Left colon (tissue), 2 donors: ENCODE measurements at regions not wholly inside any gene's neighbourhood (a gene's known extent, or its start where the extent isn't known, plus 50 kb on each side); places are given as distances from the start of the nearest gene placed in this dataset.

Source experiments
- ATAC-seq: fragments of 200-7000 bp; cut with Tn5 transposase; one replicate; pipeline ENCODE4 v1.9.1; 2020; ENCODE audit warnings: mild to moderate bottlenecking, moderate library complexity
- DNase-seq, 2 donors: peaks; one replicate each; pipeline ENCODE4 v3.0.0-alpha.2; 2020
- intact Hi-C, 2 donors: fragments of 100-400 bp; cut with DNase I in 1 of 2; cut with micrococcal nuclease in 1 of 2; formaldehyde crosslinking; loops; one replicate each; pipeline versions ENCODE4 v1.11.2 to v1.14.0; 2022; cut with DNase I, micrococcal nuclease
- donor health status: DM: no; HTN: no; CAD: no.
- donor health status: DM: yes; HTN: yes; CAD: no.

DNA sequence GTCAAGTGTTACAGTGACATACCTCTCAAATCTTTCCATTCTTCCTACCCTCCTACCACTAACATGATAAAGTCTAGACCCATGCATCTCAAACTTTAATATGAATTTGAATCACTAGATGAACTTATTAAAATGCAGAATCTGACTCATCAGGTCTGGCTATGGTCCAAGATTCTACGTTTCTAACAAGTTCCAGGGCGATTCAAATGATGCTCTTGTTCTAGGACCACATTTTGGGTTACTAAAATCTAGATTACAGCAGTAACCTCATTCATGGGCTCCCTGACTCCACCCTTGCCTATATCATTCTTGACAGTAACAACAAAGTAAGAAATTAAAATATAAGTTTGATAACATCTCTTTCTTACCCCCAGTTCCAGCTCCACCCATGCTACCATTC, 124.8 kb upstream of the LSM8 start:
- intact Hi-C loops: no loop called here
- DNase-seq: no peak
- ATAC-seq: no peak

DNA sequence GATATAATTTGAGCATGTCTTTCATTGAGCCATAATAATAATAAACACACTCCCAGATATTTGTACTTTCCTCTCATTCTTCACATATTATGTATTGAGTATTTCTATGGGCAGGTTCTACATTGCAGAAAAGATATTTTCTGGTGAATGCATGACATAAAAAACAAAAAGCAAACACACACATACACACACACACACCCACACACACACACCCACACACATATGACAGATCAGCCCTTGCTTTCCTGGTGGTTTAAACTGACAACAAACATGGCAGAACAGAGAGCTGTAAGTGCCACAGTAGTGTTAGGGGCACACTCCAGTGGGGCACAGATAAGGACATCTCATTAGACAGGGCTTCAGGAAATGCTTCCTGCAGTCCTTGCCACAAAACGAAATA, 123.3 kb upstream of the LSM8 start:
- intact Hi-C loops: no loop called here
- ATAC-seq (no peak), DNase-seq (no peak)

DNA sequence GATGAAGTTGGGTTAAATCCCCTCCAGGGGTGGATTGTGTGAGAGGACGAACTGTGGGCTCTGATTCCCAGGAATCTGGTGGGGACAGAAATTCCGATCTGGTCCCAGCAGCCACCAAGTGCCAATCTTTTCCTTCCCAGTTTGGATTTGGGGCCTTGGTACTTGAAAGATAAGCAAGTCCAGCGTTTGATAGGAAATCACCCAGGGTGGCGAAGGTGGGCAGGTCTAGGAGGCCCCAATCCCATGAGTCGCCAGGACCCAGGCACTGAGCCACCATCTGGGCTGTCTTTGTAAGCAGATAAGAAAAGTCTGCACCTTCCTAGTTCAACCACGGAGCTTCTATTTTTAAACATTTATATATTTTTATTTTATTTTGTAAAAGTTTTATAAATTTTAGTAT, 122.6 kb upstream of the LSM8 start:
- intact Hi-C loops: no loop called here
- ATAC-seq: no peak
- DNase-seq: no peak

DNA sequence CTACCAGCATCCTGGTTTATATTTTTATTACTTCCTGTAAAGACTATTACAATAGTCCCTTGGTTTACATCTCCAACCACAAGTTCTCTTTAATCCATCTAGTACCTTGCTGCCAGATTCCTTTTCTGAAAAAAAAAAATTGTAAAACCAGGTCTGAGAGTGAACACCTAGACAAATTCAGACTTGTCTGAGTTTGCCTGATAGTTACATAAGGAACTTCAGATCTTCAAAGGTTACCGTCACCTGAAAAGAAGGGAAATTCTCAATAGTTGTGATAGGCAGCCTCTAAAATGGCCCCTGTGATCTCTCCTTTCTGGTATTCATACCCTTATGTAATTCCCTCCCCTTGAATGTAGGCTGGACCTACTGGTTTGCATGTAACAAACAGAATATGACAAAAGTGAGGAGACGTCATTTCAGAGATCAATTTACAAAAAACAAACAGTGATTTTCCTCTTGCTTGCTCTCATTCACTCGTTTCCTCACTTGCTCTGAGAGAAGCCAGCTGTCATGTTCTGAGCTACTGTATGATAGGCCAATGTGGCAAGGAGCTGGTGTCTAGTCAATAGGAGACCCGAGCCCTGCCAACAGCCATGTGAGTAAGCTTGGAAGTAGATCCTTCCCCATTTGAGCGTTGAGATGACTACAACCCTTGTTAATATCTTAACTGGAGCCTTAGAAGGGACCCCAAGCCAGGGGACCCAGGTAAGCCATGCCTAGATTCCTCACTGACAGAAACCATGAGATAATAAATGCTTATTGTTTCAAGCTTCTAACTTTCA, 110.9 kb upstream of the LSM8 start:
- ATAC-seq (no peak), DNase-seq (no peak)
- intact Hi-C loops: no loop called here

GRCh38 chr7:118075936-118076335, 108.0 kb upstream of the LSM8 start:
- DNase-seq (no peak), ATAC-seq (no peak)
- intact Hi-C loops: no loop called here

DNA sequence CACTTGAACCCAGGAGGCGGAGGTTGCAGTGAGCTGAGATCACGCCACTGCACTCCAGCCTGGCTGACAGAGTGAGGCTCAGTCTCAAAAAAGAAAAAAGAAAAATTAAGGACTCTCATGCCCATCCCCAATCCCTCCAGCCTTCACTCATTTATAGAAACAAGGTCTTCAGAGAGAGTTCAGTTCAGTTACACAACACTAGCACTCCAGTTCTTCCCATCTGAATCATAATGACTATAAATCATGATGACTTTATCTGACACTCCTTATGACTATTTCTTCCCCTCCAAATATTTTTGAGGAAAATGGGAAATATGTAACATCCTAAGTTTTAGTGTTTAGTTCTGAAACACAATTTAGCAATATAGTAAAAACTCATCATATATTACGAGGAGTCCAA, 107.4 kb upstream of the LSM8 start:
- intact Hi-C loops: no loop called here
- no peak for ATAC-seq
- no peak for DNase-seq

DNA sequence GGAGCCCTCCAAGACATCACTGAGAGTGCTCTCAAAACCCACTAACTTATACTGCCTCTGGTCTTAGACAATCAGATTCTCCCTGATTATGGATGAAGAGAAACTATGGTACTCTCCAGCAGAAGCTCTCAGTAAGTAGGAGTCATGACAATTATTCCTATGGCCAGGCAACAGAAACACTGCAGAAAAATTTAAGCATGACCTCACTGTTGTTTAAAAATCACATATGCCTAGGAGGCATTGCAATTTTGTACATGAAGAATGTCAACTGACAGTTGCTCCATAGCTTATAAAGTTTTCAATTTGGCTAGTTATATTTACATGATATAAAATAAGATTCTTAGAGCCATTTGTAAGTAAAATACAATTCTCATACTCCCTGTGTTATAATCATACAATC, 105.9 kb upstream of the LSM8 start:
- intact Hi-C loops: no loop called here
- no peak for DNase-seq
- no peak for ATAC-seq

GRCh38 chr7:118079369-118079768, 104.6 kb upstream of the LSM8 start:
- DNase-seq (no peak), ATAC-seq (no peak)
- intact Hi-C loops: no loop called here

DNA sequence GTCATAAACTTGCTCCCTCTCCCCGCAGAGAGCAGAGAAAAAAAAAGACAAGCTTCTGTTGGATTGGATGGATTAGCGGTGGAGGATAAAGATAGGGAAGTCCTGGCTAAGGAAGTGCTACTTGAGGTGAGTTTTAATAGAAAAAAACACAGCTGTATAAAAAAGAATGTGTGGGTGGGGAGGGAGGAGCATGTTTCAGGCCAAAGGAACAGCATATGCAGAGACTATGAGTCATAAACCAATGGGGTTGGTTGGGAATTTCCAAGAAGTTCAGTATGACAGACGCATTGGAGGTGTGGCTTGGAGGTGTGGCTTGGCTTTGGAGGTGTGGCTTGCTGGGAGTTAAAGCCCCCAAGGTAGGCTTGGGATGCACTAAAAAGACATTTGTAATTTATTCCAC, 103.0 kb upstream of the LSM8 start:
- intact Hi-C loops: no loop called here
- peak in 1 of 2 donors; percentile 16 for DNase-seq
- ATAC-seq: peak; percentile 92

- DNase-seq (no peak), ATAC-seq (no peak)
- intact Hi-C loops: no loop called here
Observed at GRCh38 chr7:118082506-118082905, 101.5 kb upstream of the LSM8 start.

GRCh38 chr7:118085000-118085399, 99.0 kb upstream of the LSM8 start:
- DNase-seq (no peak), ATAC-seq (no peak)
- intact Hi-C loops: no loop called here

- DNase-seq (no peak), ATAC-seq (no peak)
- intact Hi-C loops: no loop called here
Observed at GRCh38 chr7:118087126-118087525, 96.8 kb upstream of the LSM8 start.

GRCh38 chr7:118094044-118094443, 89.9 kb upstream of the LSM8 start:
- intact Hi-C loops: no loop called here
- DNase-seq (no peak), ATAC-seq (peak; percentile 86)

- peak; percentile 52 for ATAC-seq
- intact Hi-C loops: loop anchor here in 1 of 2 donors (10.0 kb wide), 1 partner anchor 360 kb away; no protein-coding TSS in a partner anchor
- no peak for DNase-seq
Observed at GRCh38 chr7:118104812-118105441, 79.0 kb upstream of the LSM8 start.

DNA sequence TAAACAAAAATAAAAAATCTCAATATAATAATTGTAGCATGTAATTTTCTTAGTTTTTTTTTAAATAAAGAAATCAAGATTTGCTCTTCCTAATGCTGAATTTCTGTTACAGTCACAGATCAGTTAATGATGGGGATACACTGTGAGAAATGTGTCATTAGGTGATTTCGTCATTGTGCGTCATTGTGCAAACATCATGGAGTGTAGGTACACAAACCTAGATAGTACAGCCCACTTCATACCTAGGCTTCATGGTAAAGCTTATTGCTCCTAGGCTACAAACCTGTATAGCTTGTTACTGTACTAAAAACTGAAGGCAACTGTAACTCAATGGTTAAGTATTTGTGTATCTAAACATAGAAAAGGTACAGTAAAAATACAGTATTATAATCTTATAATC, 74.4 kb upstream of the LSM8 start:
- ATAC-seq (peak; percentile 28), DNase-seq (no peak)
- intact Hi-C loops: loop anchor here in 1 of 2 donors (10.0 kb wide), 1 partner anchor 365 kb away; no protein-coding TSS in a partner anchor

DNA sequence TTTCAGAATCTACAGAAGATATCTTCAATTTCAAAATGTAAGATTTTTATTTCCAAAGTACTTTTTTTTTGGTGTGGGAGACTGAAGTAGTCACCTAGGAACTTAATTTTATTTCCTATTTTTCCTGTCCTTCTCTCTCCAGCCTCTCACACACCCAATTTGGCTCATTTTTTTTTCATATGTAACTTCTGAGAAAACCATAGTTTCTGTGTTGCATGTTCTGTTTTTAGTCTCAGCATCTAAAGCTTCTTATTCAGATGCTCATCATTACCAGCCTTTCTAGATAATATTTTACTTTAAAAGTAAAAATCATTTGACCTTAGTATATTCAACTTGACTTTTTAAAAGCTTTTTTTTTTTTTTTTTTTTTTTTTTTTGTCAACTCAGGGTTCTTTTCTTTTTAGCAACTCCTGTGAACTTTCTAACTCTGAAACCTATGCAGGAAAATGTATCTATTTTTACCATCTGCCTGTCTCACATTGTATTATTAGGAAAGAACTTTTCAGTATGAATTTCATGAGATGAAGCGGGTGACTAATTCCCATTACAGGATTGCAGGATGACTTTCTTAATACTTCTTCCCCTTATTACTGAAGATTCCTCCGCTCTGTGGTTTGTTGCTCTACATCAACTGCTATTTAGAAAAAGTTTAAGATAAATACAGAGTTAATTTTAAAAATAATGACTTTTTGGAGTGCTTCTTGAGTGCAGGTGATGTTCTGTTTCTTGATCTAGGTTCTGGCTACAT, 73.6 kb upstream of the LSM8 start:
- DNase-seq (no peak), ATAC-seq (no peak)
- intact Hi-C loops: no loop called here

- no peak for ATAC-seq
- intact Hi-C loops: no loop called here
Observed at GRCh38 chr7:118111347-118111746, 72.6 kb upstream of the LSM8 start.

DNA sequence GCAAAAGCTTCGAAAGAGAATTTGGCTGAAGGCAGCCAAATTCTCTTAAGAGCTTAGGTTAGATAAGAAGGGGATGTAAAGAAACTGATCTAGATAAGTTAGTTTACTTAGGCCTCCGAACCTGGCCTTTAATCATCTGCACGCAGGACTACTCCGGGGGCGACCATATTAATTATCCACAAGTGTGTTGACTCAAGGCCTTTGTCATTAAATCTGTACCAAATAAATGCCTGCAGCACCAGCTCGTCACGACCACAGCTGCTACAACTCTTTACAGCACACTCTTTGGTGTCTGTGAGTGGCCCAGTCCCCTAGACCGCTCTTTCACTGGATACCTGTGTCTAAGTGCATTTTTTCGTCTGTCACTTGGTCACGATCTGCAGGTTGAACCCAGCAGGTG, 69.8 kb upstream of the LSM8 start:
- ATAC-seq: no peak
- no peak for DNase-seq
- intact Hi-C loops: no loop called here

More at GRCh38 chr7:118111347-118111746, 72.6 kb upstream of the LSM8 start:
- DNase-seq: no peak

GRCh38 chr7:118129041-118129795, 54.7 kb upstream of the LSM8 start:
- DNase-seq (no peak), ATAC-seq (no peak)
- intact Hi-C loops: no loop called here
